ENCODE measurements at regions not wholly inside any gene's neighbourhood (a gene's known extent, or its start where the extent isn't known, plus 50 kb on each side); places are given as distances from the start of the nearest gene placed in this dataset.
"Not testable (repeated sequence)": the region's sequence is repeated elsewhere in the genome, so short reads cannot be mapped to it uniquely, and the experiment has no call there.

DNA sequence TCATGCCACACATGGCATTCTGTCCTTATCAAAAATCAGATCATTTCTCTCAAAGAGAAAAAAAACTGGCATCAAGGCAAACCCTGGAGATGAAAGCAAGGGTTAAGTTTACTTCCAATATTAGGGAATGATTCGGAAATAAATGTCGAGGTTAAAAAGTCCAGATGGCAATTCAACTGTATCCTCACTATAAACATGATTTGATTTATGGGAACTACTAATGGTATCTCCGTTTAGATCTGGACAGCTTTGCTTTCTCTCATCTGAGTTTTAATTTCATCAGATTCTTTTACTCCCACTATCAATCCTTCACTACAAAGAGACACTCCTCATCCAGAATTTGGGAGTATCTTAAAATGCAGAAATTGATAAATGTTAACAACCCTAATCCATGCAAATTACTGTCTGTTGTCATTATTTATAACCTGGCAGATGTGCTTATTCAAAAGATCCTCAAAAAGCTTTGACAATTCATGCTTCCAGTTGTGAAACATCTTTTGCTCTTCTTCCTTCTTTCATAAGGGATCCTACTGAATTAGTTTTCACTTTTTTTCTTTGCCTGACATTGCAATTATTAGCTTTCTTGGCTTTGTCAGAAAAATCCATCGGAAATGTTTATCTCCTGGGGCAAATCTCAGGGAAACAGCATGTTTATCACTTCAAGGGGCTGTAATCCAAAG is 903.2 kb downstream of the MCTP2 start:
- peaks cover 8% of the 10 kb centered on the region; the same call in 1 of the 2 replicates for H3K4me1 ChIP-seq (ENCODE audit: control insufficient read depth, insufficient read depth, low read length)
- H3K9ac ChIP-seq (ENCODE audit: low read depth, low read length) = no peak overlapping the region
- H3K36me3 ChIP-seq (ENCODE audit: control insufficient read depth, insufficient read depth, low read length) = no peaks in the 10 kb centered on the region
- no peaks in the 10 kb centered on the region for H3K27me3 ChIP-seq (ENCODE audit: control insufficient read depth, insufficient read depth, low read length)
- no peak overlapping the region for H3K27ac ChIP-seq (ENCODE audit: low read depth, low read length)
- no peaks in the 10 kb centered on the region for H3K9me3 ChIP-seq (ENCODE audit: control insufficient read depth, insufficient read depth, low read length)
- no peak overlapping the region for H3K4me3 ChIP-seq (ENCODE audit: low read depth, low read length)

DNA sequence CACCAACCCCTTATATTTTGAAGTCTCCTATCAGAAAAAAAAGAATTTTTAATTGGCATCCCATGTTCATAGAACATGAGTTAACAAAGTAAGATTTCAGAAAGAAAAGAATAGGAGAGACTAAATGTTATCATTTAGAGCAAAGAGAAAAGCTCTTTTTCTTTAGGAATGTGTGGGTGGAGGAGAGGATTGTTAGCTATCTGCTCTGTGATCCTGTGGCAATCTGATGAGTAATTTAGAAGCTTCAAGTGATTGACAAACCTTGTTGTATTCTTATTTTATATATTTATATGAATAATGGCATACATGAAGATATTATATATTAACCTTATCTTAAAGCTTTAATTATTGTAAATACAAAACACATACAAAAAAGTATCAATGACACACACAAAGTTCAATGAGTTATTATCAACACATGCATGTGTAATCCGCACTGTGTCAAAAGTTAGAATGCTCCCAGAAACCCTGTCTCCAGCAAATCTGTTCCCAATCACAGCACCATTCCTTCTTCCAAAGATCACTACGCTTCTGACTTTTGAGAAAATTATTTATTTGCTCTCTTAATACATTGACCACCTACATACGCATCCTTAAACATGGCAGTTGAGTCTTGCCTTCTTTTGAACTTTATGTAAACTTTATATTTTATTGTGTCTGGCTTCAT is 907.4 kb downstream of the MCTP2 start:
- H3K27ac ChIP-seq (ENCODE audit: low read depth, low read length) = no peak overlapping the region
- no peaks in the 10 kb centered on the region for H3K4me1 ChIP-seq (ENCODE audit: control insufficient read depth, insufficient read depth, low read length)
- no peaks in the 10 kb centered on the region for H3K9me3 ChIP-seq (ENCODE audit: control insufficient read depth, insufficient read depth, low read length)
- H3K36me3 ChIP-seq (ENCODE audit: control insufficient read depth, insufficient read depth, low read length) = no peaks in the 10 kb centered on the region
- H3K27me3 ChIP-seq (ENCODE audit: control insufficient read depth, insufficient read depth, low read length) = no peaks in the 10 kb centered on the region
- H3K9ac ChIP-seq (ENCODE audit: low read depth, low read length) = no peak overlapping the region
- H3K4me3 ChIP-seq (ENCODE audit: low read depth, low read length) = no peak overlapping the region

DNA sequence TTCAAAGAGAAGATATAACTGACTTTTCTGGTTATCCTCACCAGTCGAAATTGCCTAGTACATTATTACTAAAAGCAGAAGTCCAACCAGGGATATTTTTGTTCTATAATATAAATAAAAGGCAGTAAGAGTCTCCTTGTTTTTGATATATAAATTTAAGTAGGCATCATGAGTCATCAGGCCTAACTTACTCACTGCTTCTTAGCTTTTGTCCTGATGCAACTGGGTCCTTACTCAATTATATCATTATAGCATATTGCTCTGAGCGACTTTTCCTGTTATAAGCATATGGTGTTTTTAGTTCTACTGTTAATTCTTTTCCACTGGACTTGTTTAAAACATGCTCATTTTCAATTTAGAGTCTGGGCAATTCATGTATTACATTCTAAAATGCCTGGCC is 910.1 kb downstream of the MCTP2 start:
- Histone ChIP-seq H3K27me3 (ENCODE audit: control insufficient read depth, insufficient read depth, low read length) (no peaks in the 10 kb centered on the region), H3K9me3 (ENCODE audit: control insufficient read depth, insufficient read depth, low read length) (no peaks in the 10 kb centered on the region), H3K36me3 (ENCODE audit: control insufficient read depth, insufficient read depth, low read length) (no peaks in the 10 kb centered on the region), H3K27ac (ENCODE audit: low read depth, low read length) (no peak overlapping the region), H3K4me3 (ENCODE audit: low read depth, low read length) (no peak overlapping the region), H3K9ac (ENCODE audit: low read depth, low read length) (no peak overlapping the region), H3K4me1 (ENCODE audit: control insufficient read depth, insufficient read depth, low read length) (no peaks in the 10 kb centered on the region)

DNA sequence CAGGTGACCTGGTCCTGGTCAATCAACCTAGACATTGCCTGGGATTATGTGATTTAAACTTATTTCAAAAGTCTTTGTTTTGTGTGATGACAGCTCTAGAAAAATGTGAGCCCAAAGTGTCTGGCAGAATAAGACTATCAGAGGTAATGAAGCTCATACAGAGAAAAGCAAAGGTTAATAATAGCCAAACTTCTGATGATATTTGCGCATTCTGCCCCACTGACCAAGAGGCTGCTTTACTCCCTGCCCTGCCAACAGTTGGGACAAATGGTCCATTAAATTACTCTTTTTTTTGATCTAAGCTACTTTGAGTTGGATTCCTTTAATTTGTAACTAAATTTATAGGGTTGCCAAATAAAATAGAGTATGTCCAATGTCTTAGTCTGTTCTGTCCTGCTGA is 911.2 kb downstream of the MCTP2 start:
- Histone ChIP-seq H3K27me3 (ENCODE audit: control insufficient read depth, insufficient read depth, low read length) (no peaks in the 10 kb centered on the region), H3K9me3 (ENCODE audit: control insufficient read depth, insufficient read depth, low read length) (no peaks in the 10 kb centered on the region), H3K27ac (ENCODE audit: low read depth, low read length) (no peak overlapping the region), H3K4me3 (ENCODE audit: low read depth, low read length) (no peak overlapping the region), H3K4me1 (ENCODE audit: control insufficient read depth, insufficient read depth, low read length) (no peaks in the 10 kb centered on the region), H3K9ac (ENCODE audit: low read depth, low read length) (no peak overlapping the region), H3K36me3 (ENCODE audit: control insufficient read depth, insufficient read depth, low read length) (no peaks in the 10 kb centered on the region)

DNA sequence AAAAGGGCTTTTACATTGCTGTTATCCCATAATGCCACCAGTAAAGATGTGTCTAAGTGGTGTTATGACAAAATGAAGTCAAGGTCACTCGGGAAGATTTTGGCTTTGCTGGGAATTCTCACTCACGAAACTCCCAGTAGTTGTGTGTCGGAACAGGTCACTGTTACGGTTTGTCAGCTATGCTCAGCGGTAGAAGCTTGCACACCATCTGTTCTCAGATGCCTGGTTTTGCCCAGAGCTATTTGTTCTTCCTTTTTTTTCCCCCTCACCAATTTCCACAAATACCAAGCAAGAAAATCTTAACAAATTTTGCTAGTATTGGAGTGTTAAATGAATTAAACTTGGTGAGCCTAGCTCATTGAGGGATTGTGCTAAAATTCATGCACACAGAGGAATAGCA is 915.1 kb downstream of the MCTP2 start:
- Histone ChIP-seq H3K4me3 (ENCODE audit: low read depth, low read length) (no peak overlapping the region), H3K27ac (ENCODE audit: low read depth, low read length) (no peak overlapping the region), H3K27me3 (ENCODE audit: control insufficient read depth, insufficient read depth, low read length) (no peaks in the 10 kb centered on the region), H3K9ac (ENCODE audit: low read depth, low read length) (no peak overlapping the region), H3K9me3 (ENCODE audit: control insufficient read depth, insufficient read depth, low read length) (no peaks in the 10 kb centered on the region), H3K36me3 (ENCODE audit: control insufficient read depth, insufficient read depth, low read length) (no peaks in the 10 kb centered on the region), H3K4me1 (ENCODE audit: control insufficient read depth, insufficient read depth, low read length) (no peaks in the 10 kb centered on the region)

- Histone ChIP-seq H3K9me3 (ENCODE audit: control insufficient read depth, insufficient read depth, low read length) (peaks cover 3% of the 10 kb centered on the region; the same call in 1 of the 2 replicates), H3K4me3 (ENCODE audit: low read depth, low read length) (no peak overlapping the region), H3K27me3 (ENCODE audit: control insufficient read depth, insufficient read depth, low read length) (no peaks in the 10 kb centered on the region), H3K27ac (ENCODE audit: low read depth, low read length) (no peak overlapping the region), H3K9ac (ENCODE audit: low read depth, low read length) (no peak overlapping the region), H3K36me3 (ENCODE audit: control insufficient read depth, insufficient read depth, low read length) (no peaks in the 10 kb centered on the region), H3K4me1 (ENCODE audit: control insufficient read depth, insufficient read depth, low read length) (no peaks in the 10 kb centered on the region)
Observed at GRCh38 chr15:95148183-95148582, 916.8 kb downstream of the MCTP2 start.

- Histone ChIP-seq H3K27ac (ENCODE audit: low read depth, low read length) (no peak overlapping the region), H3K9ac (ENCODE audit: low read depth, low read length) (no peak overlapping the region), H3K4me1 (ENCODE audit: control insufficient read depth, insufficient read depth, low read length) (no peaks in the 10 kb centered on the region), H3K27me3 (ENCODE audit: control insufficient read depth, insufficient read depth, low read length) (no peaks in the 10 kb centered on the region), H3K9me3 (ENCODE audit: control insufficient read depth, insufficient read depth, low read length) (peaks cover 3% of the 10 kb centered on the region; the same call in 1 of the 2 replicates), H3K36me3 (ENCODE audit: control insufficient read depth, insufficient read depth, low read length) (no peaks in the 10 kb centered on the region), H3K4me3 (ENCODE audit: low read depth, low read length) (no peak overlapping the region)
Observed at GRCh38 chr15:95149036-95149435, 917.7 kb downstream of the MCTP2 start.

- Histone ChIP-seq H3K4me3 (ENCODE audit: low read depth, low read length) (no peak overlapping the region), H3K27ac (ENCODE audit: low read depth, low read length) (no peak overlapping the region), H3K4me1 (ENCODE audit: control insufficient read depth, insufficient read depth, low read length) (no peaks in the 10 kb centered on the region), H3K9me3 (ENCODE audit: control insufficient read depth, insufficient read depth, low read length) (peaks cover 3% of the 10 kb centered on the region; the same call in 1 of the 2 replicates), H3K27me3 (ENCODE audit: control insufficient read depth, insufficient read depth, low read length) (no peaks in the 10 kb centered on the region), H3K36me3 (ENCODE audit: control insufficient read depth, insufficient read depth, low read length) (no peaks in the 10 kb centered on the region), H3K9ac (ENCODE audit: low read depth, low read length) (no peak overlapping the region)
Observed at GRCh38 chr15:95149771-95150170, 918.4 kb downstream of the MCTP2 start.

GRCh38 chr15:95150466-95150865 is 919.1 kb downstream of the MCTP2 start:
- Histone ChIP-seq H3K36me3 (ENCODE audit: control insufficient read depth, insufficient read depth, low read length) (no peaks in the 10 kb centered on the region), H3K27me3 (ENCODE audit: control insufficient read depth, insufficient read depth, low read length) (no peaks in the 10 kb centered on the region), H3K9ac (ENCODE audit: low read depth, low read length) (no peak overlapping the region), H3K4me3 (ENCODE audit: low read depth, low read length) (no peak overlapping the region), H3K9me3 (ENCODE audit: control insufficient read depth, insufficient read depth, low read length) (peaks cover 3% of the 10 kb centered on the region; the same call in 1 of the 2 replicates), H3K27ac (ENCODE audit: low read depth, low read length) (no peak overlapping the region), H3K4me1 (ENCODE audit: control insufficient read depth, insufficient read depth, low read length) (no peaks in the 10 kb centered on the region)

GRCh38 chr15:95152741-95153140 is 921.4 kb downstream of the MCTP2 start:
- H3K36me3 ChIP-seq (ENCODE audit: control insufficient read depth, insufficient read depth, low read length) = no peaks in the 10 kb centered on the region
- H3K27ac ChIP-seq (ENCODE audit: low read depth, low read length) = no peak overlapping the region
- H3K9me3 ChIP-seq (ENCODE audit: control insufficient read depth, insufficient read depth, low read length) = peaks cover 3% of the 10 kb centered on the region; the same call in 1 of the 2 replicates
- no peaks in the 10 kb centered on the region for H3K4me1 ChIP-seq (ENCODE audit: control insufficient read depth, insufficient read depth, low read length)
- H3K27me3 ChIP-seq (ENCODE audit: control insufficient read depth, insufficient read depth, low read length) = no peaks in the 10 kb centered on the region
- no peak overlapping the region for H3K9ac ChIP-seq (ENCODE audit: low read depth, low read length)
- no peak overlapping the region for H3K4me3 ChIP-seq (ENCODE audit: low read depth, low read length)

DNA sequence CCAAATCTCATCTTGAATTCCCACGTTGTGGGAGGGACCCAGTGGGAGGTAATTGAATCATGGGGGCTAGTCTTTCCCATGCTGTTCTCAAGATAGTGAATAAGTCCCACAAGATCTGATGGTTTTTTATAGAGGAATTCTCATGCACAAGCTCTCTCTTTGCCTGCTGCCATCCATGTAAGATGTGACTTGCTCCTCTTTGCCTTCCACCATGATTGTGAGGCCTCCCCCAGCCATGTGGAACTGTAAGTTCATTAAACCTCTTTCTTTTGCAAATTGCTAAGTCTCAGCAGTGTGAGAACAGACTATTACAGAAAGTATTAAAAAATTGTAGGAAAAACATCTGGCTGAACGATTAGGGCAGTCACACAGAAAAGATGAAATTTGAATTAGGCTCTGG is 921.8 kb downstream of the MCTP2 start:
- H3K27ac ChIP-seq (ENCODE audit: low read depth, low read length) = not testable (repeated sequence)

More for the DNA sequence above, 921.8 kb downstream of the MCTP2 start:
- H3K36me3 ChIP-seq (ENCODE audit: control insufficient read depth, insufficient read depth, low read length); H3K4me3 ChIP-seq (ENCODE audit: low read depth, low read length); H3K9ac ChIP-seq (ENCODE audit: low read depth, low read length); H3K27me3 ChIP-seq (ENCODE audit: control insufficient read depth, insufficient read depth, low read length); H3K4me1 ChIP-seq (ENCODE audit: control insufficient read depth, insufficient read depth, low read length); H3K9me3 ChIP-seq (ENCODE audit: control insufficient read depth, insufficient read depth, low read length): not testable (repeated sequence)
